Activated naive CD4-positive, alpha-beta T cell treated with anti-CD3 and anti-CD28 coated beads for 36 hours (primary cell): ENCODE measurements at regions not wholly inside any gene's neighbourhood (a gene's known extent, or its start where the extent isn't known, plus 50 kb on each side); places are given as distances from the start of the nearest gene placed in this dataset.

Source experiments
- CTCF ChIA-PET: fragments of 350-600 bp; sonication (Branson Sonifier 250); formaldehyde crosslinking; loops from one replicate; lab custom pipeline; 2021; ENCODE audit warnings: antibody characterized with exemption; lab: Charles Lee
- DNase-seq: peaks from one replicate; pipeline ENCODE4 v3.0.0-alpha.2; 2020
- H3K27ac Mint-ChIP-seq: one replicate; pipeline ENCODE4 v1.8.0; 2021; ENCODE audit warnings: mild to moderate bottlenecking, mixed read lengths
- H3K27me3 Mint-ChIP-seq: one replicate; pipeline ENCODE4 v1.8.0; 2021; ENCODE audit warnings: low read depth, mixed read lengths
- H3K36me3 Mint-ChIP-seq: one replicate; pipeline ENCODE4 v1.8.0; 2021; ENCODE audit warnings: low read depth, mixed read lengths
- H3K4me1 Mint-ChIP-seq: one replicate; pipeline ENCODE4 v1.8.0; 2021; ENCODE audit warnings: low read depth, mixed read lengths
- H3K4me3 Mint-ChIP-seq: one replicate; pipeline ENCODE4 v1.8.0; 2021; ENCODE audit warnings: mild to moderate bottlenecking, moderate library complexity, mixed read lengths
- H3K9me3 Mint-ChIP-seq: one replicate; pipeline ENCODE4 v1.8.0; 2021; ENCODE audit warnings: mixed read lengths
- intact Hi-C: fragments of 100-400 bp; cut with micrococcal nuclease; formaldehyde crosslinking; loops from one replicate; pipeline ENCODE4 v1.15.1; 2023

GRCh38 chr13:59493436-59493965 is 670.2 kb downstream of the DIAPH3 start:
- H3K36me3 Mint-ChIP-seq, result no peaks in the 10 kb centered on the region
- CTCF ChIA-PET, result no interaction called here
- DNase-seq, result no peak
- H3K4me3 Mint-ChIP-seq, result no peak overlapping the region
- no peak overlapping the region for H3K27ac Mint-ChIP-seq
- peaks cover 3% of the 10 kb centered on the region for H3K4me1 Mint-ChIP-seq
- no peaks in the 10 kb centered on the region for H3K9me3 Mint-ChIP-seq
- intact Hi-C loops, result no loop called here
- no peaks in the 10 kb centered on the region for H3K27me3 Mint-ChIP-seq

- no peaks in the 10 kb centered on the region for H3K27me3 Mint-ChIP-seq
- H3K4me1 Mint-ChIP-seq, result peaks cover 3% of the 10 kb centered on the region
- no peaks in the 10 kb centered on the region for H3K9me3 Mint-ChIP-seq
- H3K4me3 Mint-ChIP-seq, result no peak overlapping the region
- no peak overlapping the region for H3K27ac Mint-ChIP-seq
- DNase-seq, result no peak
- intact Hi-C loops, result no loop called here
- no peaks in the 10 kb centered on the region for H3K36me3 Mint-ChIP-seq
- CTCF ChIA-PET, result interaction anchor here (1.2 kb wide), 1 partner anchor 12 kb away, joined by 4 read pairs; no protein-coding TSS in a partner anchor
These were observed 669.6 kb downstream of the DIAPH3 start for GRCh38 chr13:59494151-59494550.

- Mint-ChIP-seq H3K27ac (no peak overlapping the region), H3K27me3 (no peaks in the 10 kb centered on the region), H3K4me3 (no peak overlapping the region), H3K36me3 (no peaks in the 10 kb centered on the region), H3K9me3 (no peaks in the 10 kb centered on the region), H3K4me1 (peaks cover 3% of the 10 kb centered on the region)
- DNase-seq, result no peak
- intact Hi-C loops, result no loop called here
- CTCF ChIA-PET, result interaction anchor here (1.2 kb wide), 1 partner anchor 13 kb away, joined by 4 read pairs; no protein-coding TSS in a partner anchor
These were observed 669.2 kb downstream of the DIAPH3 start for GRCh38 chr13:59494560-59494970.

GRCh38 chr13:59495299-59495698 is 668.4 kb downstream of the DIAPH3 start:
- CTCF ChIA-PET, result interaction anchor here (0.9 to 1.2 kb wide), 2 partner anchors 14 to 56 kb away, joined by 4 to 5 read pairs; no protein-coding TSS in a partner anchor
- H3K27ac Mint-ChIP-seq, result no peak overlapping the region
- no peaks in the 10 kb centered on the region for H3K9me3 Mint-ChIP-seq
- no peak overlapping the region for H3K4me3 Mint-ChIP-seq
- H3K36me3 Mint-ChIP-seq, result no peaks in the 10 kb centered on the region
- H3K4me1 Mint-ChIP-seq, result peaks cover 3% of the 10 kb centered on the region
- no peak for DNase-seq
- no peaks in the 10 kb centered on the region for H3K27me3 Mint-ChIP-seq
- intact Hi-C loops, result no loop called here

- DNase-seq, result no peak
- peaks cover 3% of the 10 kb centered on the region for H3K4me1 Mint-ChIP-seq
- H3K4me3 Mint-ChIP-seq, result no peak overlapping the region
- H3K27ac Mint-ChIP-seq, result no peak overlapping the region
- H3K9me3 Mint-ChIP-seq, result no peaks in the 10 kb centered on the region
- CTCF ChIA-PET, result interaction anchor here (0.9 kb wide), 1 partner anchor 57 kb away, joined by 5 read pairs; no protein-coding TSS in a partner anchor
- no peaks in the 10 kb centered on the region for H3K27me3 Mint-ChIP-seq
- intact Hi-C loops, result no loop called here
- no peaks in the 10 kb centered on the region for H3K36me3 Mint-ChIP-seq
These were observed 667.7 kb downstream of the DIAPH3 start for GRCh38 chr13:59495936-59496512.

GRCh38 chr13:59497621-59498247 is 666.0 kb downstream of the DIAPH3 start:
- no peaks in the 10 kb centered on the region for H3K9me3 Mint-ChIP-seq
- no peak overlapping the region for H3K27ac Mint-ChIP-seq
- no peaks in the 10 kb centered on the region for H3K27me3 Mint-ChIP-seq
- no peak overlapping the region for H3K4me3 Mint-ChIP-seq
- intact Hi-C loops, result no loop called here
- DNase-seq, result no peak
- peaks cover 3% of the 10 kb centered on the region for H3K4me1 Mint-ChIP-seq
- no peaks in the 10 kb centered on the region for H3K36me3 Mint-ChIP-seq
- CTCF ChIA-PET, result interaction anchor here (0.6 to 0.9 kb wide), 2 partner anchors 54 to 106 kb away, joined by 3 to 4 read pairs; no protein-coding TSS in a partner anchor

- CTCF ChIA-PET, result no interaction called here
- intact Hi-C loops, result no loop called here
- H3K9me3 Mint-ChIP-seq, result no peaks in the 10 kb centered on the region
- H3K36me3 Mint-ChIP-seq, result no peaks in the 10 kb centered on the region
- no peaks in the 10 kb centered on the region for H3K27me3 Mint-ChIP-seq
- H3K27ac Mint-ChIP-seq, result no peak overlapping the region
- DNase-seq, result no peak
- no peaks in the 10 kb centered on the region for H3K4me1 Mint-ChIP-seq
- no peak overlapping the region for H3K4me3 Mint-ChIP-seq
These were observed 662.7 kb downstream of the DIAPH3 start for GRCh38 chr13:59501004-59501403.

- Mint-ChIP-seq H3K36me3 (no peaks in the 10 kb centered on the region), H3K27ac (no peak overlapping the region), H3K9me3 (no peaks in the 10 kb centered on the region), H3K27me3 (no peaks in the 10 kb centered on the region), H3K4me3 (no peak overlapping the region), H3K4me1 (no peaks in the 10 kb centered on the region)
- CTCF ChIA-PET, result no interaction called here
- DNase-seq, result no peak
- intact Hi-C loops, result no loop called here
These were observed 659.3 kb downstream of the DIAPH3 start for GRCh38 chr13:59504407-59504806.

GRCh38 chr13:59510386-59510785 is 653.3 kb downstream of the DIAPH3 start:
- no peaks in the 10 kb centered on the region for H3K27me3 Mint-ChIP-seq

GRCh38 chr13:59513686-59514085 is 650.0 kb downstream of the DIAPH3 start:
- CTCF ChIA-PET, result no interaction called here
- no peak for DNase-seq
- no peaks in the 10 kb centered on the region for H3K27me3 Mint-ChIP-seq
- H3K9me3 Mint-ChIP-seq, result no peaks in the 10 kb centered on the region
- intact Hi-C loops, result no loop called here
- no peaks in the 10 kb centered on the region for H3K4me1 Mint-ChIP-seq
- H3K36me3 Mint-ChIP-seq, result no peaks in the 10 kb centered on the region
- no peak overlapping the region for H3K4me3 Mint-ChIP-seq
- no peak overlapping the region for H3K27ac Mint-ChIP-seq

More at GRCh38 chr13:59510386-59510785, 653.3 kb downstream of the DIAPH3 start:
- CTCF ChIA-PET, result interaction anchor here (1.1 kb wide), 1 partner anchor 21 kb away, joined by 3 read pairs; no protein-coding TSS in a partner anchor
- H3K4me3 Mint-ChIP-seq, result no peak overlapping the region
- H3K4me1 Mint-ChIP-seq, result no peaks in the 10 kb centered on the region
- H3K27ac Mint-ChIP-seq, result no peak overlapping the region
- intact Hi-C loops, result no loop called here
- no peaks in the 10 kb centered on the region for H3K36me3 Mint-ChIP-seq
- no peaks in the 10 kb centered on the region for H3K9me3 Mint-ChIP-seq
- DNase-seq, result no peak

- Mint-ChIP-seq H3K4me1 (no peaks in the 10 kb centered on the region), H3K27me3 (no peaks in the 10 kb centered on the region), H3K27ac (no peak overlapping the region), H3K9me3 (no peaks in the 10 kb centered on the region), H3K4me3 (no peak overlapping the region), H3K36me3 (no peaks in the 10 kb centered on the region)
- CTCF ChIA-PET, result no interaction called here
- intact Hi-C loops, result no loop called here
- no peak for DNase-seq
These were observed 649.4 kb downstream of the DIAPH3 start for GRCh38 chr13:59514316-59514715.

- CTCF ChIA-PET, result no interaction called here
- Mint-ChIP-seq H3K27me3 (no peaks in the 10 kb centered on the region), H3K36me3 (no peaks in the 10 kb centered on the region)
These were observed 643.9 kb downstream of the DIAPH3 start for GRCh38 chr13:59519819-59520218.

More at GRCh38 chr13:59519819-59520218, 643.9 kb downstream of the DIAPH3 start:
- Mint-ChIP-seq H3K9me3 (no peaks in the 10 kb centered on the region), H3K4me3 (no peak overlapping the region), H3K4me1 (no peaks in the 10 kb centered on the region), H3K27ac (no peak overlapping the region)
- DNase-seq, result no peak
- intact Hi-C loops, result no loop called here
